ENCODE measurements at regions not wholly inside any gene's neighbourhood (a gene's known extent, or its start where the extent isn't known, plus 50 kb on each side); places are given as distances from the start of the nearest gene placed in this dataset.

DNA sequence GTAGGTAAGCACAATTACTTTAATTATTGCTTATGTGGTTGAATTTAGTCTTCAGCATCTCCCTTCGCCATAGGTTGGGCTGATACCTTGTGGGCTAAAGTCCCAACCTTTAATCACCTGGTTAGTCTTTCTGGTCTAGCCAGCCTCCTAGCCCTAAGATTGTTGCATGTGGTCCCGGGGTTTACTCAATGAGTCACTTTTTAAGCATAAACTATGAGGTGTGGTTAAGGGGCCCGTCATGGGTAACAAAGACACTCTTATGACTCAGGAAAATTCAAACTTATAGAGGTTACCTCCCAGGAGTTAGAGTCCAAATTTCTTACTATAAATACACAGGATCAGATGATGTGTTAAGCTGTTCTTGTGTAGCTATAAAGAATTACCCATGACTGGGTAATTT, 841.6 kb downstream of the TRIB2 start:
- TF ChIP-seq, protein P1, sequence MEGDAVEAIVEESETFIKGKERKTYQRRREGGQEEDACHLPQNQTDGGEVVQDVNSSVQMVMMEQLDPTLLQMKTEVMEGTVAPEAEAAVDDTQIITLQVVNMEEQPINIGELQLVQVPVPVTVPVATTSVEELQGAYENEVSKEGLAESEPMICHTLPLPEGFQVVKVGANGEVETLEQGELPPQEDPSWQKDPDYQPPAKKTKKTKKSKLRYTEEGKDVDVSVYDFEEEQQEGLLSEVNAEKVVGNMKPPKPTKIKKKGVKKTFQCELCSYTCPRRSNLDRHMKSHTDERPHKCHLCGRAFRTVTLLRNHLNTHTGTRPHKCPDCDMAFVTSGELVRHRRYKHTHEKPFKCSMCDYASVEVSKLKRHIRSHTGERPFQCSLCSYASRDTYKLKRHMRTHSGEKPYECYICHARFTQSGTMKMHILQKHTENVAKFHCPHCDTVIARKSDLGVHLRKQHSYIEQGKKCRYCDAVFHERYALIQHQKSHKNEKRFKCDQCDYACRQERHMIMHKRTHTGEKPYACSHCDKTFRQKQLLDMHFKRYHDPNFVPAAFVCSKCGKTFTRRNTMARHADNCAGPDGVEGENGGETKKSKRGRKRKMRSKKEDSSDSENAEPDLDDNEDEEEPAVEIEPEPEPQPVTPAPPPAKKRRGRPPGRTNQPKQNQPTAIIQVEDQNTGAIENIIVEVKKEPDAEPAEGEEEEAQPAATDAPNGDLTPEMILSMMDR (IDR thresholded peaks at IDR 0.05) = no peak
- TF ChIP-seq POLR2A (IDR thresholded peaks at IDR 0.05) = no peak

Measured in testis (tissue), 2 donors.